HCT116 (cell line): ENCODE measurements at regions not wholly inside any gene's neighbourhood (a gene's known extent, or its start where the extent isn't known, plus 50 kb on each side); places are given as distances from the start of the nearest gene placed in this dataset.

Source experiments
- CEBPB ChIP-seq: IDR thresholded peaks from 2 replicates; pipeline ENCODE4 v1.6.1; 2012; ENCODE audit warnings: low read depth
- POLR2A ChIP-seq: IDR thresholded peaks from 2 replicates; pipeline ENCODE4 v1.7.0; 2011; ENCODE audit warnings: borderline replicate concordance; ENCODE audit not compliant: insufficient read depth, insufficient read length; ENCODE audit errors: extremely low read depth
- SIN3A ChIP-seq: IDR thresholded peaks from 2 replicates; pipeline ENCODE4 v1.6.1; 2012; ENCODE audit warnings: low read depth
- ZNF274 ChIP-seq: fragments of 200-500 bp; sonication (Bioruptor generic); IDR thresholded peaks from 2 replicates; pipeline ENCODE4 v1.6.1; 2014; ENCODE audit warnings: mild to moderate bottlenecking, low read depth, low read length, inconsistent platforms
- TF ChIP-seq, protein P1 (sequence below), 3 experiments: fragments of 200-600 bp in 1 of 3; sonication (generic) in 1 of 3; IDR thresholded peaks in 2 of 3; conservative IDR thresholded peaks in 1 of 3; 2 replicates each; pipeline ENCODE4 v1.5.1; 2012 to 2017; ENCODE audit warnings: low read depth in 2 of 3, low read length in 2 of 3, antibody characterized with exemption in 1 of 3, borderline replicate concordance in 1 of 3, control low read depth in 1 of 3, mild to moderate bottlenecking in 1 of 3, mixed read lengths in 1 of 3, mixed run types in 1 of 3, moderate library complexity in 1 of 3; ENCODE audit not compliant: insufficient read depth in 1 of 3

DNA sequence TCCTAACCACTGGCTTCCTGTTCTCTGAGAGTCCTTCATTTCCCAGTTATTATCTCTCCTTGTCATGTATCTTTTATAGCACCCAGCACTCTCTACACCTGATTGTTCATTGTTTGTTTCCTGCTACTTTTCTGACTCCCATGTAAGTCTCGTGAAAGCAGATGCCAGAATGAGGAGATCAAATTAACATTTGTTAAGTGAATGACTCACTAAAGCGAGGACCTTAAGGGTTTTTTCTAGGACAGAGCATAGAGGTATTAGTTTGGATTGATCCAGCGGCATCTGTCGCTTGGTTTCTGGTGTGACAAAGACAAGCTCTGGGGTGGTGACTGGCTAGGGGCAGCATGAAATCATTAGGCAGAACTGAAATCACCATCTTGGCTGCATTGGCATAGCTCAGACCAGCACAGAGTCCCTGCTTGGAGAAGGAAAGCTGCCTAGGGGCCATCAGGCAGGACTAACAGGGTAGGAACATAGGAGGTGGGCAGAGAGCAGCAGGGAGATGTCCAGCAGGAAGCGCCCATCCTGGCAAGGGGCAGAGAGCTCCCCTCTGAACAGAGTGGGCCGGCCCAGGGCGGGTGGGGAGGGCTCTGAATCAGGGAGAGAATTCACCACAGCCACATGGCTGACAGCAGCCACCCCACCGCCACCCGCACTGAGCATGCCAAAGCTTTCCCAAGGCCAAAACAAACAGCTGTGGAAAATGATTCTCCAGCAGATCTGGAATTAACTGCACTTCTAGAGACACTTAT, 97.1 kb upstream of the CEP85L start:
- TF ChIP-seq POLR2A = no peak
- TF ChIP-seq, protein P1, sequence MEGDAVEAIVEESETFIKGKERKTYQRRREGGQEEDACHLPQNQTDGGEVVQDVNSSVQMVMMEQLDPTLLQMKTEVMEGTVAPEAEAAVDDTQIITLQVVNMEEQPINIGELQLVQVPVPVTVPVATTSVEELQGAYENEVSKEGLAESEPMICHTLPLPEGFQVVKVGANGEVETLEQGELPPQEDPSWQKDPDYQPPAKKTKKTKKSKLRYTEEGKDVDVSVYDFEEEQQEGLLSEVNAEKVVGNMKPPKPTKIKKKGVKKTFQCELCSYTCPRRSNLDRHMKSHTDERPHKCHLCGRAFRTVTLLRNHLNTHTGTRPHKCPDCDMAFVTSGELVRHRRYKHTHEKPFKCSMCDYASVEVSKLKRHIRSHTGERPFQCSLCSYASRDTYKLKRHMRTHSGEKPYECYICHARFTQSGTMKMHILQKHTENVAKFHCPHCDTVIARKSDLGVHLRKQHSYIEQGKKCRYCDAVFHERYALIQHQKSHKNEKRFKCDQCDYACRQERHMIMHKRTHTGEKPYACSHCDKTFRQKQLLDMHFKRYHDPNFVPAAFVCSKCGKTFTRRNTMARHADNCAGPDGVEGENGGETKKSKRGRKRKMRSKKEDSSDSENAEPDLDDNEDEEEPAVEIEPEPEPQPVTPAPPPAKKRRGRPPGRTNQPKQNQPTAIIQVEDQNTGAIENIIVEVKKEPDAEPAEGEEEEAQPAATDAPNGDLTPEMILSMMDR (IDR thresholded peaks at IDR 0.05 in 2 of 3, conservative IDR thresholded peaks at IDR 0.05 in 1 of 3; ENCODE audit: borderline replicate concordance in 1 of 3, insufficient read depth in 1 of 3, low read depth in 2 of 3, low read length in 2 of 3) = no peak
- TF ChIP-seq CEBPB = no peak
- no peak for TF ChIP-seq SIN3A
- TF ChIP-seq ZNF274 = no peak
